AG04449 (cell line): ENCODE measurements at regions not wholly inside any gene's neighbourhood (a gene's known extent, or its start where the extent isn't known, plus 50 kb on each side); places are given as distances from the start of the nearest gene placed in this dataset.

Experiments used
- CTCF ChIA-PET: fragments of 350-600 bp; formaldehyde crosslinking; extraction: SDS; loops from one replicate; lab custom pipeline; 2021; ENCODE audit warnings: antibody characterized with exemption; lab: Yijun Ruan, JAX
- POLR2A ChIA-PET: fragments of 400-600, 350-600 bp; formaldehyde crosslinking; extraction: SDS; loops from one replicate; lab custom pipeline; 2020; ENCODE audit warnings: antibody characterized with exemption, inconsistent platforms; lab: Yijun Ruan, JAX
- DNase-seq: peaks from one replicate; pipeline ENCODE4 v3.0.0-alpha.2; 2010; ENCODE audit warnings: low read depth, low spot score
- H3K4me3 ChIP-seq: 2 replicates; pipeline ENCODE4 v1.5.1; 2011; ENCODE audit warnings: low read depth, mild to moderate bottlenecking, control low read depth, low read length
- CTCF ChIP-seq: IDR thresholded peaks from one replicate; pipeline ENCODE4 v1.5.1; 2011; ENCODE audit warnings: mild to moderate bottlenecking, moderate library complexity, low read length, control low read depth, inconsistent platforms; ENCODE audit not compliant: insufficient read depth; ENCODE audit errors: missing control alignments

GRCh38 chr19:27891411-27891810 lies 1321.5 kb downstream of the UQCRFS1 start:
- DNase-seq: no peak
- CTCF ChIA-PET: no interaction called here
- no peak for TF ChIP-seq CTCF
- H3K4me3 ChIP-seq: no peak overlapping the region
- POLR2A ChIA-PET: no interaction called here

- CTCF ChIA-PET: no interaction called here
- TF ChIP-seq CTCF: no peak
- H3K4me3 ChIP-seq: no peak overlapping the region
- POLR2A ChIA-PET: no interaction called here
- no peak for DNase-seq
Observed at GRCh38 chr19:27890696-27891095, 1322.3 kb downstream of the UQCRFS1 start.

- POLR2A ChIA-PET: no interaction called here
- CTCF ChIA-PET: no interaction called here
Observed at GRCh38 chr19:27890206-27890605, 1322.7 kb downstream of the UQCRFS1 start.

DNA sequence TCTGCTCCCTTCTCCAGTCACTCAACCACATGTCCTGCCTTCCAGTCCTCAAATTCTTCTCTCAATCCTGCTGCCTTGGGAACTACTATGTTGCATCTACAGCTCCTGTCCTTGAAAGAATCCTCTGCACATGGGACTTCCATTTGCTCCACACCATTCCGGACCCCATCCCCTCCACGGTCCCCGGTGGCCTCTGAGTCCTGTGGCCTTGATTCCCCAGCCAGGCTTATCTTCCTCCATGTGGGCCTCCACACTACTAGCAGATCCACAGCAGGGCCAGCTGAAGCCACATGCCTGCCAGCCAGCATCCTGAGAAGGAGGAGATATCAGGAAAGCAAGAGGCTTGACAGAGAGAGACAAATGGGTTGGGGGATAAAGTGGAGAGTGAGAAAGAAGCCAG lies 1323.8 kb downstream of the UQCRFS1 start:
- POLR2A ChIA-PET: no interaction called here
- DNase-seq: no peak
- TF ChIP-seq CTCF: no peak
- no peak overlapping the region for H3K4me3 ChIP-seq
- CTCF ChIA-PET: no interaction called here

More at GRCh38 chr19:27890206-27890605, 1322.7 kb downstream of the UQCRFS1 start:
- no peak for TF ChIP-seq CTCF
- no peak overlapping the region for H3K4me3 ChIP-seq
- no peak for DNase-seq

- POLR2A ChIA-PET: no interaction called here
- H3K4me3 ChIP-seq: no peak overlapping the region
- CTCF ChIA-PET: no interaction called here
- DNase-seq: no peak
- TF ChIP-seq CTCF: no peak
Observed at GRCh38 chr19:27887946-27888345, 1325.0 kb downstream of the UQCRFS1 start.

GRCh38 chr19:27885359-27885758 lies 1327.6 kb downstream of the UQCRFS1 start:
- POLR2A ChIA-PET: no interaction called here
- no peak overlapping the region for H3K4me3 ChIP-seq
- CTCF ChIA-PET: no interaction called here
- no peak for TF ChIP-seq CTCF
- no peak for DNase-seq
